ENCODE measurements at regions not wholly inside any gene's neighbourhood (a gene's known extent, or its start where the extent isn't known, plus 50 kb on each side); places are given as distances from the start of the nearest gene placed in this dataset.

DNA sequence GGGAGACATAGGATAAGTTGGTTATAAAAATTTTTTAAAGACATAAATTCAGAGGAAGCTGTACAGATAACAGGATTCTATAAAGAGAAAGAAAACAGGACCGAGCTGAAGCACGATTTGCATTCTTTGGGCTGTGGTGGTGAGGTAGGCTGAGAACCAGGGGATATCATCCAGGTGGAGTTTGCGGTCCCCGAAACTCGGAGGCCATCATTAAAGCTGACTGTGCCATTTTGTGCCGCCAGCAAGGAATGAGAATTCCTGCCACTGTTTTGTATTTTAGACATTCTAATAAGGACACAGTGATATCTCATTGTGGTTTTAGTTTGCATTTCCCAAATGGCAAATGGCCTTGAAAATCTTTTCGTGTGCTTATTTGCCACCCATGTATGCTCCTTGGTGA, 197.9 kb downstream of the IRF8 start:
- TF ChIP-seq CTCF (conservative IDR thresholded peaks at IDR 0.05) (no peak), ZFX (IDR thresholded peaks at IDR 0.05) (no peak)

All from C4-2B (cell line).